ENCODE measurements at regions not wholly inside any gene's neighbourhood (a gene's known extent, or its start where the extent isn't known, plus 50 kb on each side); places are given as distances from the start of the nearest gene placed in this dataset.
"Not testable (repeated sequence)": the region's sequence is repeated elsewhere in the genome, so short reads cannot be mapped to it uniquely, and the experiment has no call there.

- no peak for DNase-seq (ENCODE audit: low spot score)
Observed at GRCh38 chr6:113185299-113185698, 671.8 kb upstream of the MARCKS start.

DNA sequence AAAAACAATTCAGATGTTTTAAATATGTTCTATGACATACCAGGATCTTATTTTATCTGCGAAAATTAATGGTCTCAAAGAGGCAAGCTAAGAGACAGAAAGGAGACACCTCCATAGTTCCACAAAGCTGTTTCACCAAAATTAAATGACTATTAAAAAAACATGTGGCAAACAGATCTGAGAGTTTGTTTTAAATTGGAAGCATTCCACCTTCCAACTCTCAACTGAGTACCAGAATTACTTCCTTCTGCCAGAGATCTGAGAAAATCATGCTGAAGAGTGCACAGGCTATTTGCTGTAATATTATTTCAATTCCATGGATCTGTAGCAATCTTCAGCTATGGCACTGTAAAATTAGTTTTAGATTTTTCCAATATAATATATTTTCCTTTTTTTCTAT, 669.5 kb upstream of the MARCKS start:
- DNase-seq (ENCODE audit: low spot score) = no peak

DNA sequence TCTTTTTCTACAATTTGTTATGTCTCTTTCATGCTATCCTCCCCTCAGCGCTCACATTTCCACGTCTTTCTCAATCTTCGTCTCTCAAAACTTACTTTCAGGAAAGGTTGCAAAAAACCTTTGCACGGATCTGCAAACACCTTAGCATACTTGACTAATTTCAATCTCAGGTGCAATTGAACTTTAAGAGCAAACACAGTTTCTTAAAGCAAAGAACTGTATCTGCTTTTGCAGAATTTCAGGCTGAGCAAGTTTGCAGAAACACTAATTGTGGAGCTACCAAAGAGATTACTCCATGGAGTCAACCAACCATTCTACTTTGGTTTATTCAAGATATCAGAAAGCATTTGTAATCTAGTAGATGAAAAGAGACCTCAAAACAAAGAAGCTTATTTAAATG, 668.2 kb upstream of the MARCKS start:
- DNase-seq (ENCODE audit: low spot score) = no peak

DNA sequence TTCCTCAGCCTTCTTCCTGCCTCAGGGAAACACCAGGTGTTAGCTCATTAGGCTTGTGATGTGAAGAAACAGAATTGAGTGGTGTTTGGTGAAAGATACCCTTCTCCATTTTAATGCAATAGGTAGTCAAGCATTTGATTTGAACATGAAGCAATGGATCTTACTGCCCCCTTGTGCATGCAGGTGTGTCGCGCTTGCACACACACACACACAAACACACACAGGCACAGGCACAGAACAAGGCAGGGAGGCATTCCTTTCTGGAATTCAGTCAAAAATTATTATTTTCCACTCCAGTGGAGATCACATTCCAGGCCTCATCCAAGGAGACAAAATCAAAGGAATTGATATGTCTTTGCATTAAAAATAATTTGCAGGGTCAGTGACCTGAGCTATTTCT, 667.0 kb upstream of the MARCKS start:
- DNase-seq (ENCODE audit: low spot score) = no peak

DNA sequence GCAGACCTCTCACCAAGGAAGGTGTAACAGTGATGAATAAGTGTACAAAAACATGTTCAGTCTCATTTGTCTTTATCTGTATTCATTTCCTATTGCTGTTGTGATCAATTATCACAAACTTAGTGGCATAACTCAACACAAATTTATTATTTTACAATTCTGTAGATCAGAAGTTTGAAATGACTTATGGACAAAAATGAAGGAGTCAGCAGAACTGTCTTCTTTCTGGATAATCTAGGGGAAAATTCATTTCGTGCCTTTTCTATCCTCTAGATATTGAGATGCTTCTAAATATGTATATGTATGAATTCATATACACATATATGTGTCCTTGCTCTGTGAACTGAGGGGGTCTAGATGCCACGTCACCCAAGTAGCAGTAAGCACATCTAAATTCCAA, 663.1 kb upstream of the MARCKS start:
- no peak for DNase-seq (ENCODE audit: low spot score)

GRCh38 chr6:113202852-113203714, 654.1 kb upstream of the MARCKS start:
- DNase-seq (ENCODE audit: low spot score) = no peak

DNA sequence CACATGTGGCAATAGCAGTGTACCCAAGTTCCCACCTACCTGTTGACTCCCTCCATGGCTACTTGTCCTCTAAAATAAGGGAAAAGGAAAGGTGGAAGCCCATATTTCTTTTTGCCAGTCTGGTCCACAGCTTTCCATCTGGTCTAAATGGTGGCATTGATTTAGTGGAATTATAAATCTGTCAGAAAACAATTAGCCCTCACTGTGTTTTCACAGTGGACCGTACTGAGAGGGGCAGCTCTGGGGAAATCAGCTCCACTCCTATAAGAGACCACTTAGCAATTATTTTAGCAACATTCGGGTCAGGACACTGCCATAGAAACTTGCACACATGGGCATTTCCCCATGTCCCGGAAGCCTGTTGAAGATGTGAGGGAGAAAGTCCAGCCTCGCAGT, 653.4 kb upstream of the MARCKS start:
- no peak for DNase-seq (ENCODE audit: low spot score)

DNA sequence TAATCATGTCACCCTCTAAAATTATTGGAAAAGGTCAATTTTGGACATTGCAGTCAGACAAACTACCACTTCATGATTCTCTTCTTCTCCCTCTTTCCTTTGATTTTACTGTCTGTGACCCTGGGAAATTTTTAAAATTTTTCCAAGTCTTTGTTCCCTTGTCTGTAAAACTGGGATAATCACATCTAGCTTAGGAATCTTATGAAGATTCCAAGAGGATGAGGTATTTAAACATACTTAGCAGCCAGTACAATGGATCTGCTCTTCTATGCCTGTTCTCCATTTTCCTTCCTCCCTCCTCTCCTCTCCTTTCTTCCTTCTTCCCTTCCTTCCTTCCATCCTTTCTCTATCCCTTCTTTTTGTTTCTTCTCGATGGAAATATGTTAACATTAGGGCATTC, 651.6 kb upstream of the MARCKS start:
- no peak for DNase-seq (ENCODE audit: low spot score)

DNA sequence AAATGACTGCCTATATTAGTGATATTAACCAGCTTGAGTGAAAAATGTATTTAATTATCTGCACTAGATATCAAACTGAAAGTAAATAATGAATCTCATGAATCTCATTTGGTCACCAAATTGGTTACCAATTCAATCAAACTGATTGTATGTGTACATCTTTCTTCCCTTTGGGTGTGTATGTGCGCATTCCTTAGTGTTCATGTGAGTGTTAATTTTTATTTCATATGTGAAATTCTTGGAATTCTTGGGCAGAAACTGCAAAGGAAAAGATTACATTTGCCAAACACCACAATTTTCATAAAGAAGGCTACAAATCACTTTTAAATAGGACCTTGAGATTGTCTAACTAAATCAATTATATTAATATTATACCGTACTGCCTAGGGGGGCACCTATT, 648.4 kb upstream of the MARCKS start:
- no peak for DNase-seq (ENCODE audit: low spot score)

DNA sequence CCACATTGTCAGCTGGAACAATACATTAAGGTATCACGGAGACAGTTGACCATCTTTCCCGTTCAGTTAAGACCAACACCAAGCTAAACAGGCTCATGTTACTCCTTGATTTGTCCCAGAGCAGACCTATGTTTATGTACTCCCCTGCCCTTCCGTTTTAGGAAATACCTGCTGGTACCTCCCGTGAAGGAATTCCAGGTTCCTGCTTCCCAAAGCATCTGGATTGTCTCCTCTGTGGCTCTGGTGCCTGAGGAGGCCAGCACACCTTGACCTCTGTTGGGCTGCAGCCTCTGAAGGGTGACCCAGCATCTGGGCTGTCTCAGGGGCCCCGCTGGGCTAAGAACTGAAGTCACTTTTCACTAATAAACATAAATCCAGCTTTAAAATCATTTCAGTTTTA, 647.8 kb upstream of the MARCKS start:
- DNase-seq (ENCODE audit: low spot score) = no peak

GRCh38 chr6:113211170-113211569, 646.0 kb upstream of the MARCKS start:
- DNase-seq (ENCODE audit: low spot score) = no peak

GRCh38 chr6:113219783-113220182, 637.4 kb upstream of the MARCKS start:
- no peak for DNase-seq (ENCODE audit: low spot score)

DNA sequence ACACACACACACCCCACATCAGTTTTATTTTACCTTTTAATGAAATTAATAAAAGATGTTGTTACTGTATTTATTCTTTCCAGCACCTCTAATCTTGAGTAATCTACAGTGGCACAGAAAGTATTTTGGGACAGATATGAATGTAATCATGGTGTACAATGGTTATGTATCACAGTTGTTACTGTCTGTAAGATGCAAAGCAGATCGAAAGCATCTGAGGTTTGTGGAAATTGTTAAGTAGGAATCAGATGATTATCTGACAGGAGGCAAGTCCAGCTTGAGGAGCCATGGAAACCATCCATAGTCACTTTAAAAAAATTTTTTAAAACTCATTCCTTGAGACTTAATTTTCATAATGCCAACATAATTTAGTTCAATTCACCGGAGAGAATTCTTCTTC, 636.3 kb upstream of the MARCKS start:
- no peak for DNase-seq (ENCODE audit: low spot score)

DNA sequence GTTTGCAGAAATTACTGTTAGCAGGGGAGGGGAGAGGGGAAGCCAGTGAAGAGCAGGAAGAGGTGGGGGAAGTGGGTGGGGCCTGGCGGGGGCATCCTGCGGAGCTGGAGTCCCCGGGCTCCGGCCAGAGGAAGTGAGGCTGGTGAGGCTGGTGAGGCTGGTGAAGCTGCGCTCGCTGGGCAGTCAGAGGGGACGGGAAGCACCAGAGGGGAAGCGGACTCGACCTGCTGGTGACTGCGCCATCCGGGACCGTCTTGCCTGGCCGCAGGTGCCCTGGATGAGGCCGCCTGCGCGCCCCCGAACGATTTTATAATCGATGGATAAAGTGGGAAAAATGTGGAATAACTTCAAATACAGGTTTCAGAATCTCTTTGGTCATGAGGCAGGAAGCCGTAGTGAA, 635.3 kb upstream of the MARCKS start:
- DNase-seq (ENCODE audit: low spot score) = no peak

DNA sequence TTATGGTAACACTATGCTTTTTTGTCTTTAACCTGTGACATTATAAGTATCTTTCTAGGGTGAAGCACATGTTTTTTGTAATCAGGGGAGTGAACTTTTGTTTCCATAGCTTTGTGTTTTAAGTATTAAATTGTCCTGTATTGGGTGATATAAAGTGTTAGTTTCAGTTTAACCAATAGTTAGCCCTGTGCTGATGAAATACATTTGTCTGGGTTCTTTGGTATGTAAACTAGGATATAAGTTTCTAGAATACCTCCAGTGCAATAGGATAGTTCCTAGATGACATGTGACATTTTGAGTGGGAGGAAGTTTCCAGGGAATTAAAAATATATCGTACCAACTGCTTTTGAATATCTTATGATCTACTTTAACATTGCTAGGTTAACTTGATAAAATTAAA, 611.0 kb upstream of the MARCKS start:
- DNase-seq (ENCODE audit: low spot score) = no peak

GRCh38 chr6:113248532-113248931, 608.6 kb upstream of the MARCKS start:
- no peak for DNase-seq (ENCODE audit: low spot score)

DNA sequence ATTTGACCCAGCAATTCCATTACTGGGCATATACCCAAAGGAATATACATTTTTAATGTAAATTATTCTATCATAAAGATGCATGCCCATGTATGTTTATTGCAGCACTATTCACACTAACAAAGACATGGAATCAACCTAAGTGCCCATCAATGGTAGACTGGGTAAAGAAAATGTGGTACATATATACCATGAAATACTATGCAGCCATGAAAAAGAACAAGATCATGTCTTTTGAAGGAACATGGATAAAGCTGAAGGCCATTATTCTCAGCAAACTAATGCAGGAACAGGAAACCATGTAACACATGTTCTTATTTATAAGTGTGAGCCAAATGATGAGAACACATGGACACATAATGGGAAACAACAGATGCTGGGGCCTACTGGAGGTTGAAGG, 603.0 kb upstream of the MARCKS start:
- DNase-seq (ENCODE audit: low spot score) = not testable (repeated sequence)

GRCh38 chr6:113258771-113259170, 598.4 kb upstream of the MARCKS start:
- no peak for DNase-seq (ENCODE audit: low spot score)

DNA sequence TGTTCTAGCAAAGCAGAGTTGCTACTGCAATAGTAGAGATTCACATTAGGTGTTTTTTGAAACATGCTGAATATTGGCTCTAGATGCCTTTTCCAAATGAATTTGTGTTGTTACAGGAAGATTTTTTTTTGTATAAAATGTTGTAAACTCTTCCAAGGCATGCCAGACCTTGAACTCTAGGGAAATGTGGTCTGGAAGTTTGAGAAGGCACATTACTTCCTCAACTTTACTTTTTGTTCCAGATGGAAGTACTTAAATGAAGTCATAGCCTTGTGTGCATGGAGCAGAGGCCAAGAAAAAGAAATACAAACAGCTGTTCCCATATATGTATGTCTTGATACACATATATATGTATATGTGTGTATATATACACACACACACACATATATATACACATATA, 585.7 kb upstream of the MARCKS start:
- no peak for DNase-seq (ENCODE audit: low spot score)

GRCh38 chr6:113276601-113277000, 580.5 kb upstream of the MARCKS start:
- DNase-seq (ENCODE audit: low spot score) = no peak

- no peak for DNase-seq (ENCODE audit: low spot score)
Observed at GRCh38 chr6:113277111-113277510, 580.0 kb upstream of the MARCKS start.

- DNase-seq (ENCODE audit: low spot score) = no peak
Observed at GRCh38 chr6:113281014-113281413, 576.1 kb upstream of the MARCKS start.

GRCh38 chr6:113281431-113281830, 575.7 kb upstream of the MARCKS start:
- no peak for DNase-seq (ENCODE audit: low spot score)

DNA sequence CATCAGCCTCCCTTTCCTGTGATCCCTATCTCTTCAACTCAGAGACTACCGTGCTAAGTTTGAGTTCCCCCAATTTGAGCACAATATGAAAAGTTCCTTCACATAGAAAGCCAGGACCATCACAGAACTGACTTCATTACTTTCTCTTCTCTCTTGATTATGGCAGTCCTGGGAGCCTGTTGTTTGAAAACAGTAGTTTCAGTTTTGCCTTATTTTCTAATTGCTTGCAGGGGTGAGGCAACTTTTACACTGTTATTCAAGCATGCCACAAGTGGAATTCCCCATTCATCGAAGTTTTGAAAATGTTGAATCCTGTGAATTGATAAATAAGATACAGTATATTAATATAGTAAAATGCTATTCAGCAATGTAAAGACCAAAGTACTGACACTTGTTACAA, 569.7 kb upstream of the MARCKS start:
- DNase-seq (ENCODE audit: low spot score) = no peak
